Natural killer cell (primary cell): ENCODE measurements at regions not wholly inside any gene's neighbourhood (a gene's known extent, or its start where the extent isn't known, plus 50 kb on each side); places are given as distances from the start of the nearest gene placed in this dataset.
"Not testable (repeated sequence)": the region's sequence is repeated elsewhere in the genome, so short reads cannot be mapped to it uniquely, and the experiment has no call there.

ENCODE experiments used
- ATAC-seq, 3 donors: fragments of 150-1000 bp in 2 of 3; fragments of 200-7000 bp in 1 of 3; cut with Tn5 transposase; 1 replicate in 1 of 3; 2 replicates in 2 of 3; pipeline ENCODE4 v1.10.0; 2021; ENCODE audit warnings: mild to moderate bottlenecking in 2 of 3, moderate library complexity in 2 of 3
- DNase-seq, 2 donors: peaks; one replicate each; pipeline versions ENCODE4 v3.0.0 to v3.0.0-alpha.2; 2013 to 2021; ENCODE audit warnings: mixed read lengths in 1 of 2
- H3K27ac ChIP-seq: one replicate; pipeline ENCODE4 v1.5.1; 2013; ENCODE audit warnings: mild to moderate bottlenecking, low read length
- H3K27me3 ChIP-seq: one replicate; pipeline ENCODE4 v1.6.1; 2013; ENCODE audit warnings: low read length; ENCODE audit not compliant: control insufficient read depth, insufficient read depth
- H3K36me3 ChIP-seq: one replicate; pipeline ENCODE4 v1.6.1; 2013; ENCODE audit warnings: low read length; ENCODE audit not compliant: control insufficient read depth, insufficient read depth
- H3K4me1 ChIP-seq: one replicate; pipeline ENCODE4 v1.6.1; 2013; ENCODE audit warnings: low read length; ENCODE audit not compliant: control insufficient read depth, insufficient read depth
- H3K4me3 ChIP-seq: one replicate; pipeline ENCODE4 v1.5.1; 2013; ENCODE audit warnings: low read length
- H3K9me3 ChIP-seq: one replicate; pipeline ENCODE4 v1.6.1; 2013; ENCODE audit warnings: low read length; ENCODE audit not compliant: control insufficient read depth, insufficient read depth
- H3K27ac Mint-ChIP-seq, 2 donors: one replicate each; pipeline ENCODE4 v1.8.0; 2022; ENCODE audit warnings: mild to moderate bottlenecking in 2 of 2, mixed read lengths in 2 of 2, moderate library complexity in 1 of 2
- H3K27me3 Mint-ChIP-seq, 2 donors: one replicate each; pipeline ENCODE4 v1.8.0; 2022; ENCODE audit warnings: low read depth in 2 of 2, mixed read lengths in 2 of 2
- H3K36me3 Mint-ChIP-seq: one replicate; pipeline ENCODE4 v1.8.0; 2022; ENCODE audit warnings: mixed read lengths
- H3K4me1 Mint-ChIP-seq, 2 donors: one replicate each; pipeline ENCODE4 v1.8.0; 2022; ENCODE audit warnings: mixed read lengths in 2 of 2
- H3K4me3 Mint-ChIP-seq: one replicate; pipeline ENCODE4 v1.8.0; 2022; ENCODE audit warnings: mild to moderate bottlenecking, moderate library complexity, mixed read lengths
- H3K9me3 Mint-ChIP-seq, 2 donors: one replicate each; pipeline ENCODE4 v1.8.0; 2022; ENCODE audit warnings: mixed read lengths in 2 of 2
- WGBS: methylation state at CpG from one replicate; pipeline ENCODE4 v1.1.7; 2013; ENCODE audit warnings: missing lambda C conversion rate; ENCODE audit not compliant: insufficient coverage; 5-methylcytosine and 5-hydroxymethylcytosine counted together
- intact Hi-C: fragments of 100-400 bp; cut with micrococcal nuclease; formaldehyde crosslinking; loops from one replicate; pipeline ENCODE4 v1.14.2; 2022

DNA sequence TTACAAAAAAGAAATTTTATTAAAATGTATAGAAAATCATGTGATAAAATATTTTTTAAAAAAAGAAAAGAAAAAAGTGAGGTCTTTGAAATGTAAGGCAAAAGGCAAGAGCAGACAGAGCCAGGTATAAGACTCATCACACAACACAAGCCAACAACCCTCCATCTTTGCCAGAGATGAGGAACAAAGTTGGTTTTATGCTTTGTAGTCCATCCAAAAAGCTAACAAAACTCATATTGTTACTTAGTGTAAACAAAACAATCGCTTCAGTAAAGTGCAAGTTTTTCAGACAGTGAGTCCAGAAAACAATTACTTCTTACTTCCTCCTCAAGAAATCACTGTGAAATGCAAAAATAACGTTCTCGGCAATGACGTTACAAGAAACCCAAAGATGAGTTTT, 233.9 kb upstream of the FRG1 start:
- intact Hi-C loops, H3K4me1 Mint-ChIP-seq, H3K36me3 ChIP-seq, H3K27ac Mint-ChIP-seq, H3K9me3 ChIP-seq, H3K27me3 Mint-ChIP-seq, H3K36me3 Mint-ChIP-seq, ATAC-seq, H3K4me3 ChIP-seq, H3K4me3 Mint-ChIP-seq, H3K27me3 ChIP-seq, H3K27ac ChIP-seq, H3K9me3 Mint-ChIP-seq, H3K4me1 ChIP-seq, DNase-seq: not testable (repeated sequence)
- 74% methylated on average over 2 of the region's 4 CpGs for WGBS

DNA sequence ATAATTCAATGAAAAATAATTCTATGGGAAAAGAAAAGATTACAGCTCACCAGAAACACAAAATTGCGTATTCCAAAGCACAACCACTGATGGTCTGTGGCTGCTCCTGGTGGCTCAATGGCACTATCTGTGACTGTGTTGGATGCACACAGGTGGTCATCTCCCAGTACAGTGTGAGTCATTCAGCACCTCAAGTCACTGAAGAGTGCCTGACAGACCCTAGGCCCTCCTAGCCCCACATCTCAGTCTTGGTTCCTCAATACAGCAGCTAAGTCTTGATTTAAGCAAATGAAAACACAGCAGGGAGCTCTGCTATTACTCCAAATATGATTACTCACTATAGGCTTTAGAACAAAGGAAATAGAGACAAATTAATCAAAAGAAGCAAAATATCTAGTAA, 233.4 kb upstream of the FRG1 start:
- DNase-seq, H3K9me3 Mint-ChIP-seq, H3K4me1 Mint-ChIP-seq, H3K36me3 Mint-ChIP-seq, H3K27ac ChIP-seq, H3K9me3 ChIP-seq, ATAC-seq, H3K4me3 ChIP-seq, H3K4me3 Mint-ChIP-seq, H3K36me3 ChIP-seq, H3K4me1 ChIP-seq, intact Hi-C loops, H3K27ac Mint-ChIP-seq, H3K27me3 ChIP-seq, H3K27me3 Mint-ChIP-seq: not testable (repeated sequence)
- WGBS: 77% methylated on average over 1 of the region's 1 CpG

DNA sequence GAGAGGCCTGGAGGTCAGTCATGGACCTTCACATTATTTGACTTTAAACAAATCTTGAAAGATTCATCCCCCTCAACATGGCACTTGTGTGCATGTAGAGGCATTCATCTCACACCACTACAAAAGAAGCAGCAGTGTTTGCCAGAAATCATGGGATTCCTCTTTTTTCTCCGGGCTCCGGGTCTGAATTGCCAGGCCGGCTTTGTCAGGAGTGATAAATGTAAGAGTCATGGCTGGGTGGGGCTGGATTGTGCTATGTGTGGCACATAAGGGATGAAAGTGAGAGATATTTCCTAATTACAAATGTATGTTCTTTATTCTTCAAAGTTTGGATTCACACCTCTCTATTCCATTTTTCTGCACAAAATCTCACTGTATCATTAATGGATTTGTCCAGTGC, 228.7 kb upstream of the FRG1 start:
- H3K4me3 ChIP-seq, H3K36me3 ChIP-seq, DNase-seq, ATAC-seq, H3K36me3 Mint-ChIP-seq, H3K4me1 ChIP-seq, intact Hi-C loops, H3K27ac Mint-ChIP-seq, H3K4me1 Mint-ChIP-seq, H3K9me3 ChIP-seq, H3K27ac ChIP-seq, H3K27me3 ChIP-seq, H3K9me3 Mint-ChIP-seq, H3K4me3 Mint-ChIP-seq, H3K27me3 Mint-ChIP-seq: not testable (repeated sequence)
- 82% methylated on average over 2 of the region's 3 CpGs for WGBS

DNA sequence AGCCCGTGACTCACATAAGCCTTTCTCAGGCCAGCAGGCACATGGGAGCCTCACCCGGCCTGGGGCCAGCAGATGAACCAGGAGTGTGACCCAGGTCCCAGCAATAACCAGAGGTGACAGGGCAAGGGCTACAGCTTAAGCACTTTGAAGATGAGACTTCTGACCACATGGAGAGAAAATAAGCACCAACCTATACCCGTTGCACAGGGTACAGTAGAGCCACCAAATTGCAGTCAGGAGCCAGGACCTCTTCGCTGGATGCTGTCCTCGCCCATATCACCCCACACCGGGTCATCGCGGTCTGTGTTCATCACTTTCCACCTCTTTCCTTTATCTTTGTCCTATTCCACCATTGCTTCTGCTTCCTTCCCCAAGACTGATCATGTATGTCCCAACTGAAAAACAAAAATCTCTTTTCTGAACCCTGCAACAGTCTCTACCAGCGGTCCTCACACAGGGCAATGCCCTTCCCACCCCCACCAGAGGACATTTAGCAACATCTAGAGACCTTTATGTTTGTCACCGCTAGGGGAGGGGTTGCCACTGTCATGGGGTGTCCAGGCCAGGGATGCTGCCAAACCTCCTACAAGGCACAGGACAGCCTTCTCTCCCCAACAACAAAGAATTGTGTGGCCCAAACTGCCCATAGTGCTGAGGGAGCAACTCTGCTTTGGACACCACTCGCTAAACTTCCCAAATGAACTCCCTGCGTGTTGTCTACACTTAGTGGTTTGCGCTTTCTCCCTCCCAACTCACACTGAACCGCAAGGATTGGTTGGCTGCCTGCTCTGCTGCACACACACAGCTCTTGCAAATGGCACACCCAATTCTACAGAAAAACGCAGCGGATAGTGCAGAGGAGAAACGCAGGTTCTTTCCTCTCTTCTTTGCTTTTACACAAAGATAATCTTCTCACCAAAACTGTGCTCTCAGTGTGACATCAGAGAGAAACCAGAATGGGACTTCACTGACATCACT, 219.4 kb upstream of the FRG1 start:
- H3K9me3 ChIP-seq, H3K36me3 ChIP-seq, H3K27ac ChIP-seq, H3K9me3 Mint-ChIP-seq, ATAC-seq, H3K27me3 ChIP-seq, DNase-seq, H3K27me3 Mint-ChIP-seq, H3K27ac Mint-ChIP-seq, H3K36me3 Mint-ChIP-seq, H3K4me3 Mint-ChIP-seq, intact Hi-C loops, H3K4me1 ChIP-seq, H3K4me3 ChIP-seq, H3K4me1 Mint-ChIP-seq: not testable (repeated sequence)
- 85% methylated on average over 17 of the region's 17 CpGs for WGBS

DNA sequence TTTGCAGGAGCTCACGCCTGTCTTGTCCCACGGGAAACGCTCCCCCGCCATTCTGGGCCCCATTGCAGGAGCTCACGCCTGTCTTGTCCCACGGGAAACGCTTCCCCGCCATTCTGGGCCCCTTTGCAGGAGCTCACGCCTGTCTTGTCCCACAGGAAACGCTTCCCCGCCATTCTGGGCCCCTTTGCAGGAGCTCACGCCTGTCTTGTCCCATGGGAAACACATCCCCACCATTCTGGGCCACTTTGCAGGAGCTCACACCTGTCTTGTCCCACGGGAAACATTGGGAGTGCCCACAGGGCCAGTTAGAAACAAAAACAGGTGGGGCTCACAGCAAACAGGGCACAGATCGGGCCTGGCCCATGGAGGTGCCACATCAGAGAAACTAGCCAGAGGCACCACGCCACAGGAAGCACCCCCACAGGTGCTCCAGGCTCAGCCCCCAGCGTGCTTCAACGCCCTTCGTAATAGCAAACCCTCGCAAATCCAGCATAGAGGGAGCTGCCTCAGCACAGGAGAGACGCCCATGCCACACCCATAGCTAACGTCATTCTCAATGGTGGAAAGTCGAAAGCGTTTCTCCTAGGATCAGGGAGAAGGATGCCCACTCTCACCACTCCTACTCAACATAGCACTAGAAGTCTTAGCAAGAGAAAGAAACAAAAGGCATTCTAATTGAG, 218.2 kb upstream of the FRG1 start:
- H3K9me3 ChIP-seq, H3K4me1 ChIP-seq, H3K27ac ChIP-seq, H3K4me3 ChIP-seq, ATAC-seq, intact Hi-C loops, DNase-seq, H3K9me3 Mint-ChIP-seq, H3K36me3 Mint-ChIP-seq, H3K4me1 Mint-ChIP-seq, H3K27ac Mint-ChIP-seq, H3K27me3 ChIP-seq, H3K27me3 Mint-ChIP-seq, H3K36me3 ChIP-seq: not testable (repeated sequence)
- peak overlapping the region; percentile 13 for H3K4me3 Mint-ChIP-seq
- 74% methylated on average over 12 of the region's 23 CpGs for WGBS

DNA sequence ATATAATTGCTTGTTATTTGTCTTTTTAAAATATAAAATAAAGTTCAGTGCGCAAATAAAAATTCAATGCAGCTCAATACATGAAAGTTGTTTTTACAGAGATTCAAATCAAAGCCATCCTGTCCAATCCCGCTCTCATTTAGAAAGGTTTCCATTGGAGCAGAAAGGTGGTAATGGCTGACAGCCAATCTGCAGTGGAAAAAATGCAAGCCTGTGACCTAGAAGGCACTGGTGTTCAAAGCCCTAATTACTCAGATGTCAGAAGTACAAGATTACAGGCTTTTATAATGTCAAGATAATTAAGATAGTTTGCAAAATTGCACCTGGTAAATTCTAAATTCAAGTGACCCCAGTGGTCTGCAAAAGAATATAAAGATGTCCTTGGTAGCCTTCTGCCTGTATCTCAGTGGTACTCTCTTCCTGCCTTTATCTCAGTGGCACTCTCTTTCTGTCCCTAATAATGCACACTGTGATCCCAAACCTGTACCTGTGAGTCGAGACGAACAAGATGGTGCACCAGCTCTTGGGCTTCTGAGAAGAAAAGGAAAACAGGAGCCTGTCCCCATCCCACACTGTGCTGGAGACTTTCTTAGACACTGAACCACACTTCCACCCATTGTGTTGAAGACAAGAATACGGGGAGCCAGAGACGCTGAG, 212.6 kb upstream of the FRG1 start:
- peaks cover 3 to 10% of the 10 kb centered on the region in 2 donors for H3K9me3 Mint-ChIP-seq
- H3K9me3 ChIP-seq, DNase-seq, H3K4me1 Mint-ChIP-seq, ATAC-seq, H3K27me3 Mint-ChIP-seq, H3K27ac Mint-ChIP-seq, intact Hi-C loops, H3K27ac ChIP-seq, H3K27me3 ChIP-seq, H3K4me3 Mint-ChIP-seq, H3K4me3 ChIP-seq, H3K4me1 ChIP-seq, H3K36me3 Mint-ChIP-seq, H3K36me3 ChIP-seq: not testable (repeated sequence)
- 93% methylated on average over 3 of the region's 6 CpGs for WGBS

DNA sequence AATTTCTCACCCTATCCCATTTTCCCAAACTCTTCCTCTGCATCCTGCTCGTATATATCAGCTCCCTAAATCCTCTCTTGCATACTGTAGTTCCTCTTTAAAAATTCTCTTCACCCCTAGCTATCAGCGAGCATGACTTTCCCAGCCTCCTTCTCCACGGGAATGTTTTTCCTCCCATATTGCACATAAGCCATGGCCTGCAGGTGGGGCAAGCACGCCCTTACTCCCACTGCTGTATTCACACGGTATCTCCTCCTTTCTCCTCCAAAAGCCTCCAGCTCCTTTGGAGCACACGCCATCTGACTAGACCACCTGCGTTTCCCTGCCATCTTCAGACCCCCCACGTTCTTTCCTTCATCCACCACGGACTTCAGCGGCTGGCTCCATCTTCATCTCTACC, 208.7 kb upstream of the FRG1 start:
- H3K9me3 Mint-ChIP-seq: peaks cover 11 to 24% of the 10 kb centered on the region in 2 donors
- H3K27me3 ChIP-seq, ATAC-seq, H3K27ac Mint-ChIP-seq, H3K4me3 ChIP-seq, H3K9me3 ChIP-seq, H3K36me3 Mint-ChIP-seq, DNase-seq, H3K36me3 ChIP-seq, H3K4me1 Mint-ChIP-seq, H3K4me1 ChIP-seq, H3K27me3 Mint-ChIP-seq, H3K4me3 Mint-ChIP-seq, intact Hi-C loops, H3K27ac ChIP-seq: not testable (repeated sequence)
- WGBS: 83% methylated on average over 10 of the region's 10 CpGs
